ENCODE measurements at regions not wholly inside any gene's neighbourhood (a gene's known extent, or its start where the extent isn't known, plus 50 kb on each side); places are given as distances from the start of the nearest gene placed in this dataset.

DNA sequence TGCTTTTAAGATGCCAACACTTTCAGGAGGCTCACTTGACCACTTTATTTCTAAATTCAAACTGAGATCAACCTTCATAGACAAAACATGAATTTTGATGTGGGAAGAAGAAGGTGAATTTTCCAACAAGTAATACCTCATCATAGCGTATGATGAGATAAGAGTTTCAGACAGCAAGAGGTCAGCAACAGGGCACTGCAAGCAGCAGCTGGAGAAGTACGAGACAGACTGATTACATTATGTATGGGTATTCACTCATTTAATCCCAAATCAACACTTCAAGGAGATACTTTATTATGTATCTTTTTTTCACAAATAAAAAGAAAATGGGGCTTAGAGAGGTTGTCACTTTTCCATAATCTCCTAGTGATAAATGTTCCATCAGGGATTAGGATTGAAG is 389.8 kb downstream of the TBC1D4 start:
- H3K4me3 ChIP-seq (ENCODE audit: low read depth, low read length), result no peak overlapping the region
- DNase-seq (ENCODE audit: low read depth), result no peak
- TF ChIP-seq MYC (IDR thresholded peaks at IDR 0.05; ENCODE audit: low read depth, low read length) (no peak), POLR2A (IDR thresholded peaks at IDR 0.05; ENCODE audit: extremely low read depth, insufficient read length) (no peak)
- TF ChIP-seq, protein P1, sequence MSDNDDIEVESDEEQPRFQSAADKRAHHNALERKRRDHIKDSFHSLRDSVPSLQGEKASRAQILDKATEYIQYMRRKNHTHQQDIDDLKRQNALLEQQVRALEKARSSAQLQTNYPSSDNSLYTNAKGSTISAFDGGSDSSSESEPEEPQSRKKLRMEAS (IDR thresholded peaks at IDR 0.05; ENCODE audit: low read depth, low read length), result no peak
- TF ChIP-seq, protein P2, sequence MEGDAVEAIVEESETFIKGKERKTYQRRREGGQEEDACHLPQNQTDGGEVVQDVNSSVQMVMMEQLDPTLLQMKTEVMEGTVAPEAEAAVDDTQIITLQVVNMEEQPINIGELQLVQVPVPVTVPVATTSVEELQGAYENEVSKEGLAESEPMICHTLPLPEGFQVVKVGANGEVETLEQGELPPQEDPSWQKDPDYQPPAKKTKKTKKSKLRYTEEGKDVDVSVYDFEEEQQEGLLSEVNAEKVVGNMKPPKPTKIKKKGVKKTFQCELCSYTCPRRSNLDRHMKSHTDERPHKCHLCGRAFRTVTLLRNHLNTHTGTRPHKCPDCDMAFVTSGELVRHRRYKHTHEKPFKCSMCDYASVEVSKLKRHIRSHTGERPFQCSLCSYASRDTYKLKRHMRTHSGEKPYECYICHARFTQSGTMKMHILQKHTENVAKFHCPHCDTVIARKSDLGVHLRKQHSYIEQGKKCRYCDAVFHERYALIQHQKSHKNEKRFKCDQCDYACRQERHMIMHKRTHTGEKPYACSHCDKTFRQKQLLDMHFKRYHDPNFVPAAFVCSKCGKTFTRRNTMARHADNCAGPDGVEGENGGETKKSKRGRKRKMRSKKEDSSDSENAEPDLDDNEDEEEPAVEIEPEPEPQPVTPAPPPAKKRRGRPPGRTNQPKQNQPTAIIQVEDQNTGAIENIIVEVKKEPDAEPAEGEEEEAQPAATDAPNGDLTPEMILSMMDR (IDR thresholded peaks at IDR 0.05; ENCODE audit: low read depth, low read length), result no peak

DNA sequence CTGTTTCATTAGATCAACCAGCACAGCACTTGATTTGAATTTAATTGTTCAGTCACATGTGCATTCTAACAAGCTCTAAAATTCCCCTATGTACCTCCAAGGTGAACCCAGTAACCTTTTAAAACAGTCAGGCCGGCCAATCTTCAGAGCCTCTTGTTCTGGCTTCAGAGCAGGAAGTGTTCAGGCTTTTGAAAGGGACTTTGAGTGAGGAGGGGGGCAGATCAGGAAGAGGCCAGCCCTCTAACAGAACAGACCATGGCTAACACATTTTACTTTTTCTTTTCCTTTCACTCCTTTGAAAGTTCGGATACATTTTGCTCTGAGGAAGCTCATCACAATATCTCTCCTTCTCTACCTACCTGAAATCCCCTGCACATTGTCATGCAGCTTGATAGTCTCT is 390.3 kb downstream of the TBC1D4 start:
- H3K4me3 ChIP-seq (ENCODE audit: low read depth, low read length), result no peak overlapping the region
- TF ChIP-seq, protein P1 (IDR thresholded peaks at IDR 0.05; ENCODE audit: low read depth, low read length), result no peak
- TF ChIP-seq, protein P2 (IDR thresholded peaks at IDR 0.05; ENCODE audit: low read depth, low read length), result no peak
- DNase-seq (ENCODE audit: low read depth), result no peak

DNA sequence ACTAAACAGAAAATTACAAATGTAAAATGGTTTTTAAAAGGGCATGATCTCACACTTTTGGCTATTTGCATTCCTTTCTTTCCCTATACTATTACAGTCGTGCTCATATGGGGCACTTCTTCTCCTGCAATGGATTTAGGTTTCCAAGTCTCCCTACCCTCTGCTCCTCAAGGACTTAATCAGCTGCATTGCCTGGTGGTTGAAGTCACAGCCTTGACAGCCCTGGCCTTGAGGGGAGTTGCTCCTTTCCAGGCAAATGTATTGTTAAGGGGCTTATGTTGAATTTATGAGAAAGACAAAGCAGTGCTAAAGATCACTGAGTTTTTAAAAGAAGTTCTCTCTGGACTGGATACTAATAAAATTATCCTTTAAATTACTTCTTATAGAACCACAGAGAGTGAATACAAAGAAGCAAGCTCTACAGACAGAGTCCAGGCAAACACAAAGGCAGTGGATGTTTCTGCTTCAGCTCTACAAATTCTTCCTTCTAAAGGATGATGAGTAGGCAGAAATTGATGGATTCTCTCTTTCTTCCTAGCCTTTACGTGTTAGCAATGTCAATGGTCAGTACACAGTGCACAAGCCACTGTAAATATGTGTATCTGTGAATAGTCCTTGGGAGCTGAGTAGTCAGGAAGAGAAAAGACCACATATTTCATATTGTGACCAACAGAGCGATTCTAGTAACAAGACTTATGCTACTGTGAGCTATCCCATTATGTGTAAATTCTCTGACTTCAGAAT is 390.9 kb downstream of the TBC1D4 start:
- DNase-seq (ENCODE audit: low read depth), result no peak
- H3K4me3 ChIP-seq (ENCODE audit: low read depth, low read length), result no peak overlapping the region
- TF ChIP-seq, protein P1 (IDR thresholded peaks at IDR 0.05; ENCODE audit: low read depth, low read length), result no peak

DNA sequence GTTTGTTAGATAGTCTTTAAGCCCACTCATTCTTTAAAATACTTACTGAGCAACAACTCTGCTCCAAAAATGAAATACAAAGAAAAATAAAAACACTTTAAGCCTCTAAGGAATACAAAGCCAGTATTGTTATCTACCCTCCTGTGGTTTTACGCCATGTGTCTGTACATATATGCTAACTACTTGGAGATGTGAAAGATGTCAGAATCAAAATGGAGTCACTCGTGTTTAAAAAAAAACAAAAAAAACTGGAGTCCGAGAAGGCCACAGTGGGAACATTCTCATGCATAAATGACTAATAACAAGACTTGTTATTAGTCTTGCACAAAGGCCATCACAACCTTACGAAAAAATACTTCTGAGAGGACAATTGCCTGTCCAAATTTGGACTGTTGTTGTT is 393.1 kb downstream of the TBC1D4 start:
- no peak overlapping the region for H3K4me3 ChIP-seq (ENCODE audit: low read depth, low read length)
- TF ChIP-seq MYC (IDR thresholded peaks at IDR 0.05; ENCODE audit: low read depth, low read length) (no peak), POLR2A (IDR thresholded peaks at IDR 0.05; ENCODE audit: extremely low read depth, insufficient read length) (no peak)
- TF ChIP-seq, protein P2 (IDR thresholded peaks at IDR 0.05; ENCODE audit: low read depth, low read length), result no peak
- TF ChIP-seq, protein P1 (IDR thresholded peaks at IDR 0.05; ENCODE audit: low read depth, low read length), result no peak
- no peak for DNase-seq (ENCODE audit: low read depth)

DNA sequence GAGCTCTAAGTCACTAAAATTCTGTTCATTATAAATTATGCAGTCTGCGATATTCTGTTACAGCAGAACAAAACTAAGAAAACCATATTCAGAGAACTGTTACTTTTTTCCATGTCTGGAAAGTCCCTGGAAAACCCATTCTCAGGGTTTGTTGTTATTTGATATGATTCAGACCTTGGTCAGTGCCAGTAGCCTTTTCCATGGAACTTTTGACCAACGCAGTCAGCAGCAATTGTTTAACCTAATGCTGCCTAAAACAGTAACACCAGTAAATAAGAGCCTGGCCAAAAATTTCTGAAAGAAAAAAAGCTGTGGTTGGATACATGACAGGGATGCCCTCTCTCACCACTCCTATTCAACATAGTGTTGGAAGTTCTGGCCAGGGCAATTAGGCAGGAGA is 402.7 kb downstream of the TBC1D4 start:
- DNase-seq (ENCODE audit: low read depth), result no peak
- H3K4me3 ChIP-seq (ENCODE audit: low read depth, low read length), result no peak overlapping the region
- TF ChIP-seq POLR2A (IDR thresholded peaks at IDR 0.05; ENCODE audit: extremely low read depth, insufficient read length) (no peak), MYC (IDR thresholded peaks at IDR 0.05; ENCODE audit: low read depth, low read length) (no peak)
- TF ChIP-seq, protein P2 (IDR thresholded peaks at IDR 0.05; ENCODE audit: low read depth, low read length), result no peak
- TF ChIP-seq, protein P1 (IDR thresholded peaks at IDR 0.05; ENCODE audit: low read depth, low read length), result no peak

DNA sequence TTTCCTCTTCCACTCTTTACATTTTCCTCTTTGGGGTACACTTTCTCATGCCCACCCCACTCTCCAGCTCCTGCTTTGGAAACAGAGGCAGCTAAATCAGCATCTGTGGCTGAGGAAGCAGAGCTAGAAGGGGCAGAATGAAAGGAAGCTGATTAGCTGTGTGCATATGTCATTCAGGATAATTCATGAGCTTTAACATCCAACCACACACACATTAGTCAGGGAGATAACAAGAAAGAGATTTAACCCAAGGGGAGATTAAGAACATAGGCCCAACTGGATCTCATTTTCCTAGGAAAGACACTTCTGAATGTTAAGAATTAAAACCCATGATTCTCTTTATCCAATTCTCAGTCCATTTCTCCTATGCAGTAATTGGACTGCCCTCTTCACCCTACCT is 405.5 kb downstream of the TBC1D4 start:
- DNase-seq (ENCODE audit: low read depth), result no peak
- TF ChIP-seq POLR2A (IDR thresholded peaks at IDR 0.05; ENCODE audit: extremely low read depth, insufficient read length) (no peak), MYC (IDR thresholded peaks at IDR 0.05; ENCODE audit: low read depth, low read length) (no peak)
- TF ChIP-seq, protein P2 (IDR thresholded peaks at IDR 0.05; ENCODE audit: low read depth, low read length), result no peak
- TF ChIP-seq, protein P1 (IDR thresholded peaks at IDR 0.05; ENCODE audit: low read depth, low read length), result no peak

More for the DNA sequence above, 405.5 kb downstream of the TBC1D4 start:
- no peak overlapping the region for H3K4me3 ChIP-seq (ENCODE audit: low read depth, low read length)

Data from NB4 (cell line).